HG03095 (cell line): ENCODE measurements at regions not wholly inside any gene's neighbourhood (a gene's known extent, or its start where the extent isn't known, plus 50 kb on each side); places are given as distances from the start of the nearest gene placed in this dataset.
"Not testable (repeated sequence)": the region's sequence is repeated elsewhere in the genome, so short reads cannot be mapped to it uniquely, and the experiment has no call there.

ENCODE experiments used
- ATAC-seq: cut with Tn5 transposase; IDR thresholded peaks from one replicate; pipeline ENCODE4 v1.9.1; 2021; ENCODE audit warnings: moderate library complexity; ENCODE audit not compliant: unreplicated experiment

- ATAC-seq: no peak
These were observed 119.0 kb upstream of the RHOBTB1 start for GRCh38 chr10:61063034-61063433.

- no peak for ATAC-seq
These were observed 118.0 kb upstream of the RHOBTB1 start for GRCh38 chr10:61061923-61062504.

GRCh38 chr10:61059636-61060035, 115.7 kb upstream of the RHOBTB1 start:
- ATAC-seq: no peak

- ATAC-seq: no peak
These were observed 108.7 kb upstream of the RHOBTB1 start for GRCh38 chr10:61052469-61053205.

GRCh38 chr10:61051344-61051743, 107.4 kb upstream of the RHOBTB1 start:
- no peak for ATAC-seq

GRCh38 chr10:61050120-61050745, 106.2 kb upstream of the RHOBTB1 start:
- ATAC-seq: no peak

- ATAC-seq: no peak
These were observed 105.4 kb upstream of the RHOBTB1 start for GRCh38 chr10:61049386-61049785.

- no peak for ATAC-seq
These were observed 104.0 kb upstream of the RHOBTB1 start for GRCh38 chr10:61047788-61048560.

GRCh38 chr10:61047081-61047480, 103.1 kb upstream of the RHOBTB1 start:
- no peak for ATAC-seq

- ATAC-seq: not testable (repeated sequence)
These were observed 101.5 kb upstream of the RHOBTB1 start for GRCh38 chr10:61045480-61045879.

- ATAC-seq: no peak
These were observed 98.5 kb upstream of the RHOBTB1 start for GRCh38 chr10:61042533-61042932.

GRCh38 chr10:61040399-61041016, 96.5 kb upstream of the RHOBTB1 start:
- ATAC-seq: no peak

GRCh38 chr10:61039868-61040267, 95.9 kb upstream of the RHOBTB1 start:
- ATAC-seq: no peak

GRCh38 chr10:61037261-61037830, 93.4 kb upstream of the RHOBTB1 start:
- not testable (repeated sequence) for ATAC-seq

GRCh38 chr10:61036148-61036547, 92.2 kb upstream of the RHOBTB1 start:
- ATAC-seq: not testable (repeated sequence)

GRCh38 chr10:61031341-61031740, 87.4 kb upstream of the RHOBTB1 start:
- no peak for ATAC-seq

GRCh38 chr10:61029411-61029810, 85.4 kb upstream of the RHOBTB1 start:
- ATAC-seq: no peak

- no peak for ATAC-seq
These were observed 84.9 kb upstream of the RHOBTB1 start for GRCh38 chr10:61028861-61029361.

- ATAC-seq: no peak
These were observed 80.8 kb upstream of the RHOBTB1 start for GRCh38 chr10:61024856-61025201.

GRCh38 chr10:61024151-61024855, 80.3 kb upstream of the RHOBTB1 start:
- ATAC-seq: no peak
